SK-N-DZ (cell line): ENCODE measurements at regions not wholly inside any gene's neighbourhood (a gene's known extent, or its start where the extent isn't known, plus 50 kb on each side); places are given as distances from the start of the nearest gene placed in this dataset.
"Not testable (repeated sequence)": the region's sequence is repeated elsewhere in the genome, so short reads cannot be mapped to it uniquely, and the experiment has no call there.

ENCODE experiments used
- DNase-seq: peaks from one replicate; pipeline ENCODE4 v3.0.0-alpha.2; 2015; ENCODE audit warnings: low spot score

GRCh38 chr13:82976499-82976898 lies 905.8 kb downstream of the SLITRK1 start:
- no peak for DNase-seq

- DNase-seq = no peak
Measured at GRCh38 chr13:82963226-82964099, 918.8 kb downstream of the SLITRK1 start.

- no peak for DNase-seq
Measured at GRCh38 chr13:82962397-82962796, 919.9 kb downstream of the SLITRK1 start.

GRCh38 chr13:82961757-82962156 lies 920.5 kb downstream of the SLITRK1 start:
- DNase-seq = no peak

- DNase-seq = not testable (repeated sequence)
Measured at GRCh38 chr13:82952336-82952735, 929.9 kb downstream of the SLITRK1 start.

- DNase-seq = no peak
Measured at GRCh38 chr13:82947683-82948082, 934.6 kb downstream of the SLITRK1 start.

GRCh38 chr13:82947191-82947621 lies 935.1 kb downstream of the SLITRK1 start:
- no peak for DNase-seq

- DNase-seq = no peak
Measured at GRCh38 chr13:82938644-82939043, 943.6 kb downstream of the SLITRK1 start.

GRCh38 chr13:82934000-82934399 lies 948.3 kb downstream of the SLITRK1 start:
- no peak for DNase-seq

GRCh38 chr13:82925114-82925513 lies 957.2 kb downstream of the SLITRK1 start:
- no peak for DNase-seq

- DNase-seq = no peak
Measured at GRCh38 chr13:82917984-82918383, 964.3 kb downstream of the SLITRK1 start.

- DNase-seq = no peak
Measured at GRCh38 chr13:82912564-82912963, 969.7 kb downstream of the SLITRK1 start.

- DNase-seq = no peak
Measured at GRCh38 chr13:82905071-82905470, 977.2 kb downstream of the SLITRK1 start.

- no peak for DNase-seq
Measured at GRCh38 chr13:82900453-82900852, 981.8 kb downstream of the SLITRK1 start.

GRCh38 chr13:82898586-82898985 lies 983.7 kb downstream of the SLITRK1 start:
- no peak for DNase-seq

GRCh38 chr13:82879921-82880320 lies 1002.4 kb downstream of the SLITRK1 start:
- DNase-seq = no peak

GRCh38 chr13:82878536-82878935 lies 1003.7 kb downstream of the SLITRK1 start:
- DNase-seq = no peak

GRCh38 chr13:82867284-82867683 lies 1015.0 kb downstream of the SLITRK1 start:
- DNase-seq = no peak

GRCh38 chr13:82850644-82851043 lies 1031.6 kb downstream of the SLITRK1 start:
- no peak for DNase-seq

GRCh38 chr13:82848766-82849165 lies 1033.5 kb downstream of the SLITRK1 start:
- no peak for DNase-seq

- DNase-seq = no peak
Measured at GRCh38 chr13:82847595-82847994, 1034.7 kb downstream of the SLITRK1 start.

GRCh38 chr13:82833923-82834322 lies 1048.4 kb downstream of the SLITRK1 start:
- DNase-seq = no peak

GRCh38 chr13:82829040-82829439 lies 1053.2 kb downstream of the SLITRK1 start:
- DNase-seq = no peak
